K562 (cell line): ENCODE measurements at regions not wholly inside any gene's neighbourhood (a gene's known extent, or its start where the extent isn't known, plus 50 kb on each side); places are given as distances from the start of the nearest gene placed in this dataset.
A peak's percentile ranks its signal among the peaks of the same experiment; 100 is the strongest.

Source experiments
- E2F3 ChIP-seq: fragments of 250-450 bp; sonication (Bioruptor Pico); IDR thresholded peaks from 2 replicates; pipeline ENCODE4 v1.4.0; 2020; ENCODE audit warnings: mild to moderate bottlenecking
- HEY1 ChIP-seq: fragments of 250-450 bp; sonication (Bioruptor Pico); IDR thresholded peaks from 2 replicates; pipeline ENCODE4 v1.5.0; 2020; ENCODE audit warnings: mild to moderate bottlenecking, moderate library complexity, borderline replicate concordance
- HIVEP1 ChIP-seq: fragments of 250-450 bp; sonication (Bioruptor Pico); IDR thresholded peaks from 2 replicates; pipeline ENCODE4 v1.4.0; 2020; ENCODE audit warnings: mild to moderate bottlenecking
- MBD2 ChIP-seq: sonication (generic); IDR thresholded peaks from 2 replicates; pipeline ENCODE4 v1.6.1; 2016; ENCODE audit warnings: low read depth, borderline replicate concordance
- MED1 ChIP-seq: sonication (generic); formaldehyde crosslinking; IDR thresholded peaks from 2 replicates; pipeline ENCODE4 v1.8.1; 2023; ENCODE audit warnings: missing genetic modification reagents, borderline replicate concordance
- NONO ChIP-seq, 2 experiments: fragments of 200-400 bp in 1 of 2; fragments of 450-650 bp in 1 of 2; formaldehyde crosslinking in 1 of 2; IDR thresholded peaks; 2 replicates each; pipeline ENCODE4 v1.6.1; 2017; ENCODE audit warnings: low read depth in 2 of 2, mild to moderate bottlenecking in 2 of 2, moderate library complexity in 2 of 2, low read length in 1 of 2
- TEAD4 ChIP-seq, 2 experiments: sonication (generic) in 1 of 2; formaldehyde crosslinking in 1 of 2; IDR thresholded peaks; 2 replicates each; pipeline versions ENCODE4 v1.6.1 to v1.8.0; 2012 to 2022; ENCODE audit warnings: borderline replicate concordance in 1 of 2, inconsistent platforms in 1 of 2, low read length in 1 of 2, mild to moderate bottlenecking in 1 of 2, missing genetic modification reagents in 1 of 2
- ZNF77 ChIP-seq: fragments of 250-450 bp; sonication (Bioruptor Pico); IDR thresholded peaks from 2 replicates; pipeline ENCODE4 v1.5.0; 2020
- TF ChIP-seq, protein P1 (sequence below): sonication (generic); formaldehyde crosslinking; IDR thresholded peaks from 2 replicates; pipeline ENCODE4 v1.8.1; 2023; ENCODE audit warnings: mild to moderate bottlenecking, missing genetic modification reagents
- TF ChIP-seq, protein P2 (sequence below): fragments of 200-600 bp; sonication (generic); IDR thresholded peaks from one replicate; pipeline ENCODE4 v1.6.1; 2012; ENCODE audit warnings: mild to moderate bottlenecking, low read depth, low read length, inconsistent platforms
- TF ChIP-seq, protein P3 (sequence below): fragments of 150-350 bp; IDR thresholded peaks from 2 replicates; pipeline ENCODE4 v1.6.1; 2014; ENCODE audit warnings: low read depth, mild to moderate bottlenecking, low read length, borderline replicate concordance

DNA sequence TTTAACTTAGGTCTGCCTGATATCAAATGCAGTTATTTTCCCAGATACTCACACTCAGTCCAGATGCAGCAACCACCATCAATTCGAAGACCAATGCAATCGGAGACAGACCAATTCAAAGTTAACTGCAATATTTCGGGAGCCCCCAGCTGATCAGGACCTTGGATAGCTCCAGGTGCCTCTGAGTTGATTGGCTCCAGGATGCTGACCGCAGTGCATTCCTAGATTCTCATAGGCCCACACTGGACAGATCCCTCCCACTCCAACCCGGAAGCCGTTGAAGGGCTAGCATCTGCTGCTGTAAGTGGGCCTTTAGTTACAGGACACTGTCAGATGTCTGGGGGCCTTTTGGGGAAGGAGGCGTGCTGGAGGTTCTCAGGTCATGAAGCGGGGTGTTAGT, 89.5 kb upstream of the ATP2B2 start (continued):
- TF ChIP-seq, protein P1, sequence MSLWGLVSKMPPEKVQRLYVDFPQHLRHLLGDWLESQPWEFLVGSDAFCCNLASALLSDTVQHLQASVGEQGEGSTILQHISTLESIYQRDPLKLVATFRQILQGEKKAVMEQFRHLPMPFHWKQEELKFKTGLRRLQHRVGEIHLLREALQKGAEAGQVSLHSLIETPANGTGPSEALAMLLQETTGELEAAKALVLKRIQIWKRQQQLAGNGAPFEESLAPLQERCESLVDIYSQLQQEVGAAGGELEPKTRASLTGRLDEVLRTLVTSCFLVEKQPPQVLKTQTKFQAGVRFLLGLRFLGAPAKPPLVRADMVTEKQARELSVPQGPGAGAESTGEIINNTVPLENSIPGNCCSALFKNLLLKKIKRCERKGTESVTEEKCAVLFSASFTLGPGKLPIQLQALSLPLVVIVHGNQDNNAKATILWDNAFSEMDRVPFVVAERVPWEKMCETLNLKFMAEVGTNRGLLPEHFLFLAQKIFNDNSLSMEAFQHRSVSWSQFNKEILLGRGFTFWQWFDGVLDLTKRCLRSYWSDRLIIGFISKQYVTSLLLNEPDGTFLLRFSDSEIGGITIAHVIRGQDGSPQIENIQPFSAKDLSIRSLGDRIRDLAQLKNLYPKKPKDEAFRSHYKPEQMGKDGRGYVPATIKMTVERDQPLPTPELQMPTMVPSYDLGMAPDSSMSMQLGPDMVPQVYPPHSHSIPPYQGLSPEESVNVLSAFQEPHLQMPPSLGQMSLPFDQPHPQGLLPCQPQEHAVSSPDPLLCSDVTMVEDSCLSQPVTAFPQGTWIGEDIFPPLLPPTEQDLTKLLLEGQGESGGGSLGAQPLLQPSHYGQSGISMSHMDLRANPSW (CRISPR knock-in tag): no peak
- TF ChIP-seq, protein P2, sequence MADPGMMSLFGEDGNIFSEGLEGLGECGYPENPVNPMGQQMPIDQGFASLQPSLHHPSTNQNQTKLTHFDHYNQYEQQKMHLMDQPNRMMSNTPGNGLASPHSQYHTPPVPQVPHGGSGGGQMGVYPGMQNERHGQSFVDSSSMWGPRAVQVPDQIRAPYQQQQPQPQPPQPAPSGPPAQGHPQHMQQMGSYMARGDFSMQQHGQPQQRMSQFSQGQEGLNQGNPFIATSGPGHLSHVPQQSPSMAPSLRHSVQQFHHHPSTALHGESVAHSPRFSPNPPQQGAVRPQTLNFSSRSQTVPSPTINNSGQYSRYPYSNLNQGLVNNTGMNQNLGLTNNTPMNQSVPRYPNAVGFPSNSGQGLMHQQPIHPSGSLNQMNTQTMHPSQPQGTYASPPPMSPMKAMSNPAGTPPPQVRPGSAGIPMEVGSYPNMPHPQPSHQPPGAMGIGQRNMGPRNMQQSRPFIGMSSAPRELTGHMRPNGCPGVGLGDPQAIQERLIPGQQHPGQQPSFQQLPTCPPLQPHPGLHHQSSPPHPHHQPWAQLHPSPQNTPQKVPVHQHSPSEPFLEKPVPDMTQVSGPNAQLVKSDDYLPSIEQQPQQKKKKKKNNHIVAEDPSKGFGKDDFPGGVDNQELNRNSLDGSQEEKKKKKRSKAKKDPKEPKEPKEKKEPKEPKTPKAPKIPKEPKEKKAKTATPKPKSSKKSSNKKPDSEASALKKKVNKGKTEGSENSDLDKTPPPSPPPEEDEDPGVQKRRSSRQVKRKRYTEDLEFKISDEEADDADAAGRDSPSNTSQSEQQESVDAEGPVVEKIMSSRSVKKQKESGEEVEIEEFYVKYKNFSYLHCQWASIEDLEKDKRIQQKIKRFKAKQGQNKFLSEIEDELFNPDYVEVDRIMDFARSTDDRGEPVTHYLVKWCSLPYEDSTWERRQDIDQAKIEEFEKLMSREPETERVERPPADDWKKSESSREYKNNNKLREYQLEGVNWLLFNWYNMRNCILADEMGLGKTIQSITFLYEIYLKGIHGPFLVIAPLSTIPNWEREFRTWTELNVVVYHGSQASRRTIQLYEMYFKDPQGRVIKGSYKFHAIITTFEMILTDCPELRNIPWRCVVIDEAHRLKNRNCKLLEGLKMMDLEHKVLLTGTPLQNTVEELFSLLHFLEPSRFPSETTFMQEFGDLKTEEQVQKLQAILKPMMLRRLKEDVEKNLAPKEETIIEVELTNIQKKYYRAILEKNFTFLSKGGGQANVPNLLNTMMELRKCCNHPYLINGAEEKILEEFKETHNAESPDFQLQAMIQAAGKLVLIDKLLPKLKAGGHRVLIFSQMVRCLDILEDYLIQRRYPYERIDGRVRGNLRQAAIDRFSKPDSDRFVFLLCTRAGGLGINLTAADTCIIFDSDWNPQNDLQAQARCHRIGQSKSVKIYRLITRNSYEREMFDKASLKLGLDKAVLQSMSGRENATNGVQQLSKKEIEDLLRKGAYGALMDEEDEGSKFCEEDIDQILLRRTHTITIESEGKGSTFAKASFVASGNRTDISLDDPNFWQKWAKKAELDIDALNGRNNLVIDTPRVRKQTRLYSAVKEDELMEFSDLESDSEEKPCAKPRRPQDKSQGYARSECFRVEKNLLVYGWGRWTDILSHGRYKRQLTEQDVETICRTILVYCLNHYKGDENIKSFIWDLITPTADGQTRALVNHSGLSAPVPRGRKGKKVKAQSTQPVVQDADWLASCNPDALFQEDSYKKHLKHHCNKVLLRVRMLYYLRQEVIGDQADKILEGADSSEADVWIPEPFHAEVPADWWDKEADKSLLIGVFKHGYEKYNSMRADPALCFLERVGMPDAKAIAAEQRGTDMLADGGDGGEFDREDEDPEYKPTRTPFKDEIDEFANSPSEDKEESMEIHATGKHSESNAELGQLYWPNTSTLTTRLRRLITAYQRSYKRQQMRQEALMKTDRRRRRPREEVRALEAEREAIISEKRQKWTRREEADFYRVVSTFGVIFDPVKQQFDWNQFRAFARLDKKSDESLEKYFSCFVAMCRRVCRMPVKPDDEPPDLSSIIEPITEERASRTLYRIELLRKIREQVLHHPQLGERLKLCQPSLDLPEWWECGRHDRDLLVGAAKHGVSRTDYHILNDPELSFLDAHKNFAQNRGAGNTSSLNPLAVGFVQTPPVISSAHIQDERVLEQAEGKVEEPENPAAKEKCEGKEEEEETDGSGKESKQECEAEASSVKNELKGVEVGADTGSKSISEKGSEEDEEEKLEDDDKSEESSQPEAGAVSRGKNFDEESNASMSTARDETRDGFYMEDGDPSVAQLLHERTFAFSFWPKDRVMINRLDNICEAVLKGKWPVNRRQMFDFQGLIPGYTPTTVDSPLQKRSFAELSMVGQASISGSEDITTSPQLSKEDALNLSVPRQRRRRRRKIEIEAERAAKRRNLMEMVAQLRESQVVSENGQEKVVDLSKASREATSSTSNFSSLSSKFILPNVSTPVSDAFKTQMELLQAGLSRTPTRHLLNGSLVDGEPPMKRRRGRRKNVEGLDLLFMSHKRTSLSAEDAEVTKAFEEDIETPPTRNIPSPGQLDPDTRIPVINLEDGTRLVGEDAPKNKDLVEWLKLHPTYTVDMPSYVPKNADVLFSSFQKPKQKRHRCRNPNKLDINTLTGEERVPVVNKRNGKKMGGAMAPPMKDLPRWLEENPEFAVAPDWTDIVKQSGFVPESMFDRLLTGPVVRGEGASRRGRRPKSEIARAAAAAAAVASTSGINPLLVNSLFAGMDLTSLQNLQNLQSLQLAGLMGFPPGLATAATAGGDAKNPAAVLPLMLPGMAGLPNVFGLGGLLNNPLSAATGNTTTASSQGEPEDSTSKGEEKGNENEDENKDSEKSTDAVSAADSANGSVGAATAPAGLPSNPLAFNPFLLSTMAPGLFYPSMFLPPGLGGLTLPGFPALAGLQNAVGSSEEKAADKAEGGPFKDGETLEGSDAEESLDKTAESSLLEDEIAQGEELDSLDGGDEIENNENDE: no peak
- TF ChIP-seq MBD2 (peak; percentile 82), E2F3 (CRISPR knock-in tag) (no peak), ZNF77 (no peak), TEAD4 (IDR thresholded peaks at IDR 0.05; ENCODE audit: low read length) (no peak), TEAD4 (CRISPR knock-in tag; IDR thresholded peaks at IDR 0.05; ENCODE audit: borderline replicate concordance) (no peak), MED1 (CRISPR knock-in tag) (no peak), HIVEP1 (no peak), NONO (IDR thresholded peaks at IDR 0.05; ENCODE audit: low read depth in 2 of 2, low read length in 1 of 2) (no peak), HEY1 (no peak)
- TF ChIP-seq, protein P3, sequence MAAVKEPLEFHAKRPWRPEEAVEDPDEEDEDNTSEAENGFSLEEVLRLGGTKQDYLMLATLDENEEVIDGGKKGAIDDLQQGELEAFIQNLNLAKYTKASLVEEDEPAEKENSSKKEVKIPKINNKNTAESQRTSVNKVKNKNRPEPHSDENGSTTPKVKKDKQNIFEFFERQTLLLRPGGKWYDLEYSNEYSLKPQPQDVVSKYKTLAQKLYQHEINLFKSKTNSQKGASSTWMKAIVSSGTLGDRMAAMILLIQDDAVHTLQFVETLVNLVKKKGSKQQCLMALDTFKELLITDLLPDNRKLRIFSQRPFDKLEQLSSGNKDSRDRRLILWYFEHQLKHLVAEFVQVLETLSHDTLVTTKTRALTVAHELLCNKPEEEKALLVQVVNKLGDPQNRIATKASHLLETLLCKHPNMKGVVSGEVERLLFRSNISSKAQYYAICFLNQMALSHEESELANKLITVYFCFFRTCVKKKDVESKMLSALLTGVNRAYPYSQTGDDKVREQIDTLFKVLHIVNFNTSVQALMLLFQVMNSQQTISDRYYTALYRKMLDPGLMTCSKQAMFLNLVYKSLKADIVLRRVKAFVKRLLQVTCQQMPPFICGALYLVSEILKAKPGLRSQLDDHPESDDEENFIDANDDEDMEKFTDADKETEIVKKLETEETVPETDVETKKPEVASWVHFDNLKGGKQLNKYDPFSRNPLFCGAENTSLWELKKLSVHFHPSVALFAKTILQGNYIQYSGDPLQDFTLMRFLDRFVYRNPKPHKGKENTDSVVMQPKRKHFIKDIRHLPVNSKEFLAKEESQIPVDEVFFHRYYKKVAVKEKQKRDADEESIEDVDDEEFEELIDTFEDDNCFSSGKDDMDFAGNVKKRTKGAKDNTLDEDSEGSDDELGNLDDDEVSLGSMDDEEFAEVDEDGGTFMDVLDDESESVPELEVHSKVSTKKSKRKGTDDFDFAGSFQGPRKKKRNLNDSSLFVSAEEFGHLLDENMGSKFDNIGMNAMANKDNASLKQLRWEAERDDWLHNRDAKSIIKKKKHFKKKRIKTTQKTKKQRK: 0 out of 2 replicates have a peak, but pooled peaks have one; percentile 15
